ENCODE measurements at regions not wholly inside any gene's neighbourhood (a gene's known extent, or its start where the extent isn't known, plus 50 kb on each side); places are given as distances from the start of the nearest gene placed in this dataset.
"Not testable (repeated sequence)": the region's sequence is repeated elsewhere in the genome, so short reads cannot be mapped to it uniquely, and the experiment has no call there.

DNA sequence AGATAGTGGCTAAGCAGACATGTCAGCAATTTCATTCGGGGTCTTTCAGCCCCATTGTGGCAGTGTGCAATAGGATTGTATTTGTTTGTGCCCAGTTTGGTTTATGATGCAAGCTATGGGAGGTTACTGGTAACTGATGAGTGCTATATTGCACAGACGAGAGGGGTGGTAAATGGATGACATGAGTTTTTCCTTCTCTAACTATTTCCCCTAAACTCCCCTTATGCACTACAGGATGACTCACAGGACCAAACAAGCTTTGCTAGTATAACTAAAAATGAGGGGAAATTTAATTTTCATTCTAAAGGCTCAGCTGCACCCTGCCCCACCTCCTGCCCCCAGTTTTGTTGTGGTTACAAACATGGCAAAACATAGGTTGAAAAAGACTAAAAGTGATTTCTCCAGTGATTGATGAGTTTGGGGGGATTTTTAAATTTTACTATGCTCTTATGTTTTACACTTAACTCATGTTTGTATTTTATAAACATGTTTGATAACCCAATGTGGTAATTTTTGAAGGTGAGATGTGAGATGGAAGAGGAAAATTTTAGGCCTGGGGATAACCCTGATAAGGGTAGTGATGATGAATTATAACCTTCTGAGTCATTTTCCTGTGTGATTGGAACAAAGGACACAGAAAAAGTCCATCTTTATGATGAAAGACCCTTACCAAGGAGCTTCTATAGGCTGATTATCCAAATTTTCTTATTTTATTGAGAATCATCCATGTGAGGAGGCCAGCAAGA, 60.8 kb upstream of the NAMPT start:
- no peak for TF ChIP-seq POLR2AphosphoS5 (IDR thresholded peaks at IDR 0.05)
- no peak for TF ChIP-seq POLR2A (IDR thresholded peaks at IDR 0.05)
- TF ChIP-seq, protein P1, sequence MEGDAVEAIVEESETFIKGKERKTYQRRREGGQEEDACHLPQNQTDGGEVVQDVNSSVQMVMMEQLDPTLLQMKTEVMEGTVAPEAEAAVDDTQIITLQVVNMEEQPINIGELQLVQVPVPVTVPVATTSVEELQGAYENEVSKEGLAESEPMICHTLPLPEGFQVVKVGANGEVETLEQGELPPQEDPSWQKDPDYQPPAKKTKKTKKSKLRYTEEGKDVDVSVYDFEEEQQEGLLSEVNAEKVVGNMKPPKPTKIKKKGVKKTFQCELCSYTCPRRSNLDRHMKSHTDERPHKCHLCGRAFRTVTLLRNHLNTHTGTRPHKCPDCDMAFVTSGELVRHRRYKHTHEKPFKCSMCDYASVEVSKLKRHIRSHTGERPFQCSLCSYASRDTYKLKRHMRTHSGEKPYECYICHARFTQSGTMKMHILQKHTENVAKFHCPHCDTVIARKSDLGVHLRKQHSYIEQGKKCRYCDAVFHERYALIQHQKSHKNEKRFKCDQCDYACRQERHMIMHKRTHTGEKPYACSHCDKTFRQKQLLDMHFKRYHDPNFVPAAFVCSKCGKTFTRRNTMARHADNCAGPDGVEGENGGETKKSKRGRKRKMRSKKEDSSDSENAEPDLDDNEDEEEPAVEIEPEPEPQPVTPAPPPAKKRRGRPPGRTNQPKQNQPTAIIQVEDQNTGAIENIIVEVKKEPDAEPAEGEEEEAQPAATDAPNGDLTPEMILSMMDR (IDR thresholded peaks at IDR 0.05): no peak
- Histone ChIP-seq H3K4me3 (no peak overlapping the region), H3K9me3 (peaks cover 9 to 39% of the 10 kb centered on the region in 2 donors), H3K36me3 (no peaks in the 10 kb centered on the region), H3K27ac (no peak overlapping the region), H3K27me3 (no peaks in the 10 kb centered on the region), H3K4me1 (no peaks in the 10 kb centered on the region)
- DNase-seq (ENCODE audit: low spot score in 2 of 2): no peak
- intact Hi-C loops (cut with DNase I; ENCODE audit: low total_unique reads): no loop called here

DNA sequence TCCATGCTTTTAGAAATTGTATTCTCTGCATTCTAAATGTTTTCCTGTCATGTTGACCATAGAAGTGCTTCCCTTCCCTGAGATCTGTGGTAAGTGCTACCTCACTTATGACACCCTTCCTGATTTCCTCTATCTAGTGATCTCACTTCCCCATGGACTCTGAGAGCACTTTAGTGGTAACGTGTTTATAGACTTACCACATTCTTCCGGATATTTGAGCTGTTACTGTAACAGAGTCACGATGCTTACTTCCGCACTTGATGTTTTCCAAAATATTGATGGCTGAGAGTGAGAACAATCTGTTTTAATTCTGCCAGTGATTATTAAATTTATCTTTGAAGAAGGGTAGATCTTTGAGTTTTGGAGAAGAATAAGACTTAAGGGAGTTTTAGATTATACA, 60.1 kb upstream of the NAMPT start:
- Histone ChIP-seq H3K27ac (no peak overlapping the region), H3K4me1 (no peaks in the 10 kb centered on the region), H3K4me3 (no peak overlapping the region), H3K36me3 (no peaks in the 10 kb centered on the region), H3K9me3 (peaks cover 9 to 41% of the 10 kb centered on the region in 2 donors), H3K27me3 (no peaks in the 10 kb centered on the region)
- no peak for DNase-seq (ENCODE audit: low spot score in 2 of 2)
- TF ChIP-seq, protein P1 (IDR thresholded peaks at IDR 0.05): no peak
- TF ChIP-seq POLR2A (IDR thresholded peaks at IDR 0.05) (no peak), POLR2AphosphoS5 (IDR thresholded peaks at IDR 0.05) (no peak)
- intact Hi-C loops (cut with DNase I; ENCODE audit: low total_unique reads): no loop called here

DNA sequence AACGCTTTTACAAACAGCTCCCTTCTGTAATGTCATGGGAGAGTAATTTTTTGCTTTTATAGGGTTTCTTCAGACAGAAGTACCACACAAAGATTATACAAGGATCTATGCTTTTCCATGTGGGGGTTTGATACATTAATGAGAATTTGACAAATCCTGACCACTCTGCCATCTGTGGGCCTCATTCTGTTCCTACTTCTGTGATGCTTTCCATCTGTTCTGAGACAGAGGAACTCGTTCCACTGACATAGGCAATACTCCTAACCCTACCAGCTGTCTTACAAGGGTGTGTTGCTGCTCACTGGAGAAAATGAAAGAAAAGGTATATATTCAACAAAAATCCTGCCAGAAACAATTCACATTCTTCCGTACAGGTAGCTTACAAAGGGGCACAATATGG, 59.4 kb upstream of the NAMPT start:
- TF ChIP-seq POLR2A (IDR thresholded peaks at IDR 0.05): no peak
- no peak for TF ChIP-seq POLR2AphosphoS5 (IDR thresholded peaks at IDR 0.05)
- TF ChIP-seq, protein P1 (IDR thresholded peaks at IDR 0.05): no peak
- Histone ChIP-seq H3K27ac (no peak overlapping the region), H3K4me3 (no peak overlapping the region)

DNA sequence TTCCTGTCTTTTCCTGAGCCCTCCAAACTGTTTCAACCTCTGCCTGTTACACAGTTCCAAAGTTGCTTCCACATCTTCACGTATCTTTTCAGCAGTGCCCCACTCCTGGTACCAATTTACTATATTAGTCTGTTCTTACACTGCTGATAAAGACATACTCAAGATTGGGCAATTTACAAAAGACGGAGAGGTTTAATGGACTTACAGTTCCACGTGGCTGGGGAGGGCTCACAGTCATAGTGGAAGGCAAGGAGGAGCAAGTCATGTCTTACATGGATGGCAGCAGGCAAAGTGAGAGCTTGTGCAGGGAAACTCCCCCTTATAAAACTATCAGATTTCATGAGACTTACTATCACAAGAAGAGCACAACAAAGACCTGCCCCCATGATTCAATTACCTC, 57.3 kb upstream of the NAMPT start:
- DNase-seq (ENCODE audit: low spot score in 2 of 2); H3K36me3 ChIP-seq; H3K27ac ChIP-seq; H3K4me1 ChIP-seq; intact Hi-C loops (cut with DNase I; ENCODE audit: low total_unique reads); H3K27me3 ChIP-seq; H3K4me3 ChIP-seq: not testable (repeated sequence)
- H3K9me3 ChIP-seq: peaks cover 10 to 54% of the 10 kb centered on the region in 2 donors

More for the DNA sequence above, 59.4 kb upstream of the NAMPT start:
- DNase-seq (ENCODE audit: low spot score in 2 of 2): no peak
- no peaks in the 10 kb centered on the region for H3K36me3 ChIP-seq
- H3K4me1 ChIP-seq: no peaks in the 10 kb centered on the region
- H3K9me3 ChIP-seq: peaks cover 6 to 37% of the 10 kb centered on the region in 2 donors
- intact Hi-C loops (cut with DNase I; ENCODE audit: low total_unique reads): no loop called here
- no peaks in the 10 kb centered on the region for H3K27me3 ChIP-seq

- H3K27me3 ChIP-seq; H3K4me3 ChIP-seq; H3K4me1 ChIP-seq; DNase-seq (ENCODE audit: low spot score in 2 of 2); intact Hi-C loops (cut with DNase I; ENCODE audit: low total_unique reads); H3K36me3 ChIP-seq; H3K27ac ChIP-seq: not testable (repeated sequence)
- peaks cover 10 to 59% of the 10 kb centered on the region in 2 donors for H3K9me3 ChIP-seq
Observed at GRCh38 chr7:106340247-106340596, 55.4 kb upstream of the NAMPT start.

- TF ChIP-seq POLR2A (IDR thresholded peaks at IDR 0.05) (no peak), POLR2AphosphoS5 (IDR thresholded peaks at IDR 0.05) (no peak)
- TF ChIP-seq, protein P1 (IDR thresholded peaks at IDR 0.05): no peak
- no peaks in the 10 kb centered on the region for H3K36me3 ChIP-seq
- peaks cover 10 to 59% of the 10 kb centered on the region in 2 donors for H3K9me3 ChIP-seq
- intact Hi-C loops (cut with DNase I; ENCODE audit: low total_unique reads): no loop called here
- H3K27ac ChIP-seq: no peak overlapping the region
- no peak overlapping the region for H3K4me3 ChIP-seq
- H3K27me3 ChIP-seq: no peaks in the 10 kb centered on the region
- H3K4me1 ChIP-seq: no peaks in the 10 kb centered on the region
- no peak for DNase-seq (ENCODE audit: low spot score in 2 of 2)
Observed at GRCh38 chr7:106339513-106340246, 54.9 kb upstream of the NAMPT start.

Data from breast epithelium (tissue), 4 donors.